ENCODE measurements at regions not wholly inside any gene's neighbourhood (a gene's known extent, or its start where the extent isn't known, plus 50 kb on each side); places are given as distances from the start of the nearest gene placed in this dataset.
"Not testable (repeated sequence)": the region's sequence is repeated elsewhere in the genome, so short reads cannot be mapped to it uniquely, and the experiment has no call there.

DNA sequence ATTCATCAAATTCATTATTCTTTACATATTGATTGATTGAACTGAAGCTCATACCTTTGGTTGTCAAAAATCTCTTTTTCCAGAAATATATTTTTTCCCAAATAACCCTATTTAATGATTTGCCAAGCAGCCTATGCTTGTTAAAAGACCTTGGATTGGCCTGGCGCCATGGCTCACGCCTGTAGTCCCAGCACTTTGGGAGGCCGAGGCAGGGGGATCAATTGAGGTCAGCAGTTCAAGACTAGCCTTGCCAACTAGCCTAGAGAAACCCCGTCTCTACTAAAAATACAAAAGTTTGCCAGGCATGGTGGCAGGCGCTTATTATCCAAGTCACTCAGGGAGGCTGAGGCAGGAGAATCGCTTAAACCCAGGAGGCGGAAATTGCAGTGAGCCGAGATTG lies 165.1 kb upstream of the MGAT4C start:
- no peak for DNase-seq (ENCODE audit: low read depth, low spot score)

DNA sequence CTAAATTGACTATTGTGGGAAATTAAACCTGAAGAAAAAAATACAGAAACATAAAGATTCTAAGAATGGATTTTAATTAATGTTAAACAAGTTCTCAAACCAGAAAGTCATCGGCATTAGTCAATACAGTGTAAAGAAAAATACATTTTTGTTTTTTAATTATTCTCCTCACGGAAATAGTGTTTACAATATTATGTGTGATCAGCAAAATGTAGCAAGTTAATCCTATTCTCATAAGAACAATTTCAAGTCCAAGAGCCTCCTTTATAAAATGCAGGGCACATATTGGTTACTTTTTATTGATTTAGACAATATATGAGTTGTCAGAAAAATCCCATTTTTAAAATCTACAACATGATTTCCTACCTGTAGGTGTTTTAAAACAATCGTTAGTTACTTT lies 158.0 kb upstream of the MGAT4C start:
- DNase-seq (ENCODE audit: low read depth, low spot score), result no peak

DNA sequence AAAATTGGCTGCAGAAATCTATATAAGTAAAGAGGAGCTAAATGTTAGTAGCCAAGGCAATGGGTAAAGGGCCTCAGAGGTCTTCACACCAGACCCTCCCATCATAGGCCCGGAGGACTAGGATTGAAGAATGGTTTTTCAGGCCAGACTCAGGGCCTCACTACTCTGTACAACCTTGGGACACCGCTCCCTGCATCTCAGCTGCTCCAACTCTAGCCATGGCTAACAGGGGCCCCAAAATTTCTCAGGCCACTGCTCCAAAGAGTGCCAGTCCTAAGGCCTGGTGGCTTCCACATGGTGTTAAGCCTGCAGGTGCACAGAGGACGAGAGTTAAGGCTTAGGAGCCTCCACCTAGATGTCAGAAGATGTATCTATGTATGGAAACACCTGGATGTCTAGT lies 155.5 kb upstream of the MGAT4C start:
- no peak for DNase-seq (ENCODE audit: low read depth, low spot score)

GRCh38 chr12:86407620-86408208 lies 151.5 kb upstream of the MGAT4C start:
- DNase-seq (ENCODE audit: low read depth, low spot score), result no peak

DNA sequence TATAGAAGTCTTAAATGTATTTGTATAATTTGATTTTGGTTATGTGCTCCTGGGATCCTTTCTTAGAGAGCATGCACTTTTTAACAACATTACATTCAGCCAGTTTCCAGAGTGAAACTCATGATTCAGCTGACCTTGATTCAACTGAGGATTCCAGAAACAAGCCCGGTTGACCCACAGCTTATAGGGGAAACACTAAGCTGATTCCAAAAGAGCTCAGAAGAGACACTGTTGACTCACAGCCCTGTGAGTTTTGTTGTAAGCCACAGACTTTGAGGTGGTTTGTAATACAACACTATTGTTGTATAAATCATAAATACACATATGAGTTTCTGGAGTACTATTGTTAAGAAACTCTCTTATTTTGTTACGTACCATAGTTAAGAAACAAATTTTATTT lies 133.8 kb upstream of the MGAT4C start:
- peak; percentile 10 for DNase-seq (ENCODE audit: low read depth, low spot score)

DNA sequence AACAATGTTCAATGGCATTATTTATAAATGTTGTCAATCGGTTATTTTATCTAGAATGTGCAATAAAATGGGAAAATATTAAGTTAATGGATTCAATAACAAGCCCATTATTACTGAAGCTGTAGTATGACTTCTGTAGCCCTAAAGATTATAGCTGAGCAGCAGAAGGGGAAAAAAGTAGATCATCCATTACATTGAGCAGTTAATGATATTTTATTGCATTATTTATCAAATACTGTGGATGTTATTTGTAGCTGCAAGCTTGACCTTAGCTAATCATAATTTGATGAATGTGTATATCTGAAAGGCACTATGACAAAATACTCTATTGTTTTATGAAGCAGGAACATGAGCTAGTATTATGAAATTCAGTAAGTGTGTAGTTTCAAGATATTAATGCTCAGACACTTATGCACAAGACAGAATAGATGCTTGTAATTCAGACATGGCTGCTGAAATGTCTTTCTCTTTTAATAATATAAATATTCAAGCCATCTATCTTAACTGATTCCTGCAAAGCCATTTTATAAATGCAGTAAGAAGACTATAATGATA lies 131.5 kb upstream of the MGAT4C start:
- no peak for DNase-seq (ENCODE audit: low read depth, low spot score)

DNA sequence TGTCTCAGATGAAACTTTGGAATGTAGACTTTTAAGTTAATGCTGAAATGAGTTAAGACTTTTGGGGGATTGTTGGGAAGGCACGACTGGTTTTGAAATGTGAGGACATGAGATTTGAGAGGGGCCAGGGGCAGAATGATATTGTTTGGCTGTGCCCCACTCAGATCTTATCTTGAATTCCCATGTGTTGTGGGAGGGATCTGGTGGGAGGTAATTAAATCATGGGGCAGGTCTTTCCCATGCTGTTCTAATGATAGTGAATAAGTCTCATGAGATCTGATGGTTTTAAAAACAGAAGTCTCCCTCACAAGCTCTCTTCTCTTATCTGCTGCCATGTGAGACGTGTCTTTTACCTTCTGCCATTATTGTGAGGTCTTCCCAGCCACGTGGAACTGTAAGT lies 127.6 kb upstream of the MGAT4C start:
- not testable (repeated sequence) for DNase-seq (ENCODE audit: low read depth, low spot score)

DNA sequence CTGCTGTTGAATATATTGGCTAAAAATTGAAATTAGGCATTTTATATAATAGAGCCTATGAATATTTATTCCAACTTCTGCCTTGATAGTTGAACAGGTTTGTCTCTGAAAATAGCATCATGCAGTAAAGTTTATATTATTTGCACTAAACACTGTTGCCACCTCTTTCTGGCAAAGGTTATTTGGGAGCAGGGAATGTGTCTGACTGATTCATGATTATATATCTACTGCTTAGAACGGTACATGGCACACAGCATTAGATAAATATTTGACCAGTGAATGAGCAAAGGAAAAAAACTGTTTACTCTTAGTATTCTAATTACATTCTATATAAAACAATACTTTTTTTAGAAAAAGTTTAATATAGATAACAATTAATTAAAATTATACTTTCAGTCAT lies 123.1 kb upstream of the MGAT4C start:
- DNase-seq (ENCODE audit: low read depth, low spot score), result no peak

GRCh38 chr12:86376052-86376451 lies 119.9 kb upstream of the MGAT4C start:
- no peak for DNase-seq (ENCODE audit: low read depth, low spot score)

DNA sequence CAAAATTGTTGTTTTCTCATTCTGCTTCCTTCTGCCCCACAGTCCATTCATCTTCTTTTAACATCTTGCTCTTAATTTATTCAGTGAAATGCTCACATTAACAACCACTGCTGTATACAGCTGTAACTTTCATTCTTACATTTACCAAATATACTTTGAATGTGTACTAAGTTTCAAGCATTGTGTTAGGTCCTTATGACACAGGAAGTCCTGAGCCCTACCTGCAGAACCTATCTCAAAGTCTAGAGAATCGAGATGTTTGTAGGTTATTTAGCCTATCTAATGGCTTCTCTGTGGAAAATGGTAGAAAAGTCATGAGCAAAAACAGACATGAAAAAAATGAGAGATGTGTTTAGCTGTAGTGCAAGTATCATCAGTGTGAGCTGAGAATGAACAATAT lies 117.6 kb upstream of the MGAT4C start:
- DNase-seq (ENCODE audit: low read depth, low spot score), result no peak

- no peak for DNase-seq (ENCODE audit: low read depth, low spot score)
These were observed 110.9 kb upstream of the MGAT4C start for GRCh38 chr12:86367137-86367536.

- no peak for DNase-seq (ENCODE audit: low read depth, low spot score)
These were observed 93.0 kb upstream of the MGAT4C start for GRCh38 chr12:86349196-86349595.

GRCh38 chr12:86333955-86334522 lies 77.8 kb upstream of the MGAT4C start:
- no peak for DNase-seq (ENCODE audit: low read depth, low spot score)

GRCh38 chr12:86331457-86331856 lies 75.3 kb upstream of the MGAT4C start:
- no peak for DNase-seq (ENCODE audit: low read depth, low spot score)

GRCh38 chr12:86331012-86331411 lies 74.8 kb upstream of the MGAT4C start:
- DNase-seq (ENCODE audit: low read depth, low spot score), result no peak

GRCh38 chr12:86312232-86312631 lies 56.0 kb upstream of the MGAT4C start:
- DNase-seq (ENCODE audit: low read depth, low spot score), result no peak
